ENCODE measurements at regions not wholly inside any gene's neighbourhood (a gene's known extent, or its start where the extent isn't known, plus 50 kb on each side); places are given as distances from the start of the nearest gene placed in this dataset.

DNA sequence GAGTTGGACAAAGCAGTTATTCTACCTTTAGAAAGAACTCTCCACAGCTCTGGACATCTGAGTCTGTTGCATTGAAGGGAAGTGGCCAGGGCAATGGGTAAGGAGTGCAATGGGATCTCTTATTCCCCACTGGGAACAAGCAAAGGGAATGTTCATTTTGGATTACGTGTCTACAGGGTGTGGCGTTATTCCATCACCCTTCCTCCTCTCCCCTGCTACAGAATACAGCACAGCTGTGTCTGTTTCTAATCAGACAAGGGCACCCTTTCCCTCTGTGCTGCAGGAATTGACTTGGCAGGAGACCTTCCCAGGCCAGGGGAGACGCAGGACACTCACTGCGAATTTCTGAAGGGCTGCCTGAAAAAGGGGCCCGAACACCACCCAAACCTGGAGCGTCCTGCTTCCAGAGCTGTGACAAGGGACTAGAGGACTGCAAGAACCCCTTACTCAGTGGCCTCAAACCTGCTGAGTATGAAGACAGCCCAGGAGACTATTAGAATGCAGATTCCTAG, 163.6 kb upstream of the RAB4A start:
- Histone ChIP-seq H3K4me2 (ENCODE audit: low read length) (no peak overlapping the region), H3K4me1 (no peaks in the 10 kb centered on the region), H3K27me3 (ENCODE audit: control insufficient read depth, insufficient read depth, low read length) (no peaks in the 10 kb centered on the region), H3K9ac (no peak overlapping the region), H3K27ac (no peak overlapping the region), H3K79me2 (no peaks in the 10 kb centered on the region), H3K36me3 (ENCODE audit: control insufficient read depth, insufficient read depth, low read length) (no peaks in the 10 kb centered on the region), H3K9me3 (ENCODE audit: control insufficient read depth, low read length) (no peaks in the 10 kb centered on the region), H3K4me3 (ENCODE audit: low read depth, low read length) (no peak overlapping the region), H2AFZ (no peak overlapping the region)
- TF ChIP-seq, protein P1, sequence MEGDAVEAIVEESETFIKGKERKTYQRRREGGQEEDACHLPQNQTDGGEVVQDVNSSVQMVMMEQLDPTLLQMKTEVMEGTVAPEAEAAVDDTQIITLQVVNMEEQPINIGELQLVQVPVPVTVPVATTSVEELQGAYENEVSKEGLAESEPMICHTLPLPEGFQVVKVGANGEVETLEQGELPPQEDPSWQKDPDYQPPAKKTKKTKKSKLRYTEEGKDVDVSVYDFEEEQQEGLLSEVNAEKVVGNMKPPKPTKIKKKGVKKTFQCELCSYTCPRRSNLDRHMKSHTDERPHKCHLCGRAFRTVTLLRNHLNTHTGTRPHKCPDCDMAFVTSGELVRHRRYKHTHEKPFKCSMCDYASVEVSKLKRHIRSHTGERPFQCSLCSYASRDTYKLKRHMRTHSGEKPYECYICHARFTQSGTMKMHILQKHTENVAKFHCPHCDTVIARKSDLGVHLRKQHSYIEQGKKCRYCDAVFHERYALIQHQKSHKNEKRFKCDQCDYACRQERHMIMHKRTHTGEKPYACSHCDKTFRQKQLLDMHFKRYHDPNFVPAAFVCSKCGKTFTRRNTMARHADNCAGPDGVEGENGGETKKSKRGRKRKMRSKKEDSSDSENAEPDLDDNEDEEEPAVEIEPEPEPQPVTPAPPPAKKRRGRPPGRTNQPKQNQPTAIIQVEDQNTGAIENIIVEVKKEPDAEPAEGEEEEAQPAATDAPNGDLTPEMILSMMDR (IDR thresholded peaks at IDR 0.05): no peak

DNA sequence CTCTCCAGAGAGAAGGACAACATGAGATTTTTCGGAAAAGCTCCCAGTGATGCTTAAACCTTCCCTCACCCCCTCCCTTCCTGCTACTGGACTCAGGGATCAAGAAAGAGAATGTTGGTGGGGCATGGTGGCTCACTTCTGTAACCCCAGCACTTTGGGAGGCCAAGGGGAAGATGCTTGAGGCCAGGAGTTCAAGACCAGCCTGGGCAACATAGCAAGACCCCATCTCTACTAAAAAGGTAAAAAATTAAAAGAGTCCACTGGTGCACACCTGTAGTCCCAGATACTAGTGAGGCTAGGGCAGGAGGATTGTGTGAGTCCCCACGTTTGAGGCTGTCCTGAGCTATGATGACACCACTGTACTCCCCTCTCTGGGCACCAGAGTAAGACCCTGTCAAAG, 162.9 kb upstream of the RAB4A start:
- Histone ChIP-seq H3K36me3 (ENCODE audit: control insufficient read depth, insufficient read depth, low read length) (no peaks in the 10 kb centered on the region), H3K79me2 (no peaks in the 10 kb centered on the region), H3K27me3 (ENCODE audit: control insufficient read depth, insufficient read depth, low read length) (no peaks in the 10 kb centered on the region), H3K4me3 (ENCODE audit: low read depth, low read length) (no peak overlapping the region), H3K4me2 (ENCODE audit: low read length) (no peak overlapping the region), H3K9me3 (ENCODE audit: control insufficient read depth, low read length) (no peaks in the 10 kb centered on the region), H2AFZ (no peak overlapping the region), H3K27ac (no peak overlapping the region), H3K9ac (no peak overlapping the region), H3K4me1 (no peaks in the 10 kb centered on the region)
- TF ChIP-seq, protein P1 (IDR thresholded peaks at IDR 0.05): no peak

DNA sequence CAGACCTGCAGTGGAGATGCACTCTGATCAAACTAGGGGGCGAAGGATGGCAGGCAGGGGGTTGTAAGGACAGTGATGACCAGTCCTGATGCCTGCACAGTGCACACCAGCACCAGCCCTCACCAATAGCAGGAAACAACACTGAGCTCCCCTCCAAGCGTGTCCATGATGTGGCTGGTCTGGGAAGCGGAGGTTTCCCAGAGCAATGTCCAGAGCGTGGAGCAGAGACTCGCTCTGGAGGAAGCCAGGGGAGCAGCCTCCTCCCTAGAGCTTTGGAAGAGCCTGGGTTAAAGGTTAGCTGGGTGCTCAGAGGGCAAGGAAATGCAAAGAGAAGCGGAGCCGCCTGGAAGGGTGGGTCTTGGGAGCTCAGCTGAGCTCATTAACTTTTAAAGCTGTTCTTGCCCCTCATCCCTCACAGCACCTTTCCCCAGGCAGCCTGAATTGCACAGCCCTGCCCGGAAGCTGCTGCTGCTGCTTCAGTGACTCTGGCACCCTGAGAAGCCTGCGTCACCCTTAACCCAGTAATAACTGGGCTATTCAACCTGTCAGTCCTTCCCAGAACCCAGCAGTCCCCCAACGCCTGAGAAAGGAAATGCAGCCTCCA, 162.2 kb upstream of the RAB4A start:
- Histone ChIP-seq H3K27me3 (ENCODE audit: control insufficient read depth, insufficient read depth, low read length) (no peaks in the 10 kb centered on the region), H3K9ac (no peak overlapping the region), H3K4me1 (no peaks in the 10 kb centered on the region), H3K79me2 (no peaks in the 10 kb centered on the region), H3K36me3 (ENCODE audit: control insufficient read depth, insufficient read depth, low read length) (no peaks in the 10 kb centered on the region), H3K4me2 (ENCODE audit: low read length) (no peak overlapping the region), H3K9me3 (ENCODE audit: control insufficient read depth, low read length) (no peaks in the 10 kb centered on the region), H2AFZ (peak overlapping the region; percentile 60), H3K27ac (no peak overlapping the region), H3K4me3 (ENCODE audit: low read depth, low read length) (no peak overlapping the region)
- TF ChIP-seq, protein P1 (IDR thresholded peaks at IDR 0.05): no peak

DNA sequence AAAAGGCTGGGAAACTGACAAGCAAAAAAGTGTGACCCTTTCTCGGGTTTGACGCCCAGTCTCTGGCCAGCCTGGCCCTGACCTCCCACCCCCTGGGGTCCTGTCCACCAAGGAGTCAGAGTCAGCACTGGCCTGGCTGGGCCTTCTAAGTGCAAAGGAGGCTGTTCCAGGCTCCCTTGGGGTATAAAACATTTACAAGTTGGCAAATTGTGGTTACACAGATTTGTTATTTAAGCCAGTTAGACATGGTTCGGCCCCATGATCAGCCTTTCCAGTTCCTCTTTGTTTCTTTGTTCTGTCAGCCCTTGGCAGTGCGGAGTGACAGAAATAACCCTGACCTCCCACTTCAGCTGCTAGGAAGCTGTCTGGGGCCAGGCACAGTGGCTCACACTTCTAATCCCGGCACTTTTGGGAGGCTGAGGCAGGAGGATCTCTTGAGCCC, 161.6 kb upstream of the RAB4A start:
- no peak overlapping the region for H3K4me3 ChIP-seq (ENCODE audit: low read depth, low read length)
- TF ChIP-seq, protein P1 (IDR thresholded peaks at IDR 0.05): no peak
- no peak overlapping the region for H3K27ac ChIP-seq
- no peaks in the 10 kb centered on the region for H3K9me3 ChIP-seq (ENCODE audit: control insufficient read depth, low read length)
- H2AFZ ChIP-seq: peak overlapping the region; percentile 60
- H3K9ac ChIP-seq: no peak overlapping the region
- H3K4me2 ChIP-seq (ENCODE audit: low read length): no peak overlapping the region
- no peaks in the 10 kb centered on the region for H3K36me3 ChIP-seq (ENCODE audit: control insufficient read depth, insufficient read depth, low read length)
- no peaks in the 10 kb centered on the region for H3K79me2 ChIP-seq
- H3K27me3 ChIP-seq (ENCODE audit: control insufficient read depth, insufficient read depth, low read length): no peaks in the 10 kb centered on the region
- no peaks in the 10 kb centered on the region for H3K4me1 ChIP-seq

DNA sequence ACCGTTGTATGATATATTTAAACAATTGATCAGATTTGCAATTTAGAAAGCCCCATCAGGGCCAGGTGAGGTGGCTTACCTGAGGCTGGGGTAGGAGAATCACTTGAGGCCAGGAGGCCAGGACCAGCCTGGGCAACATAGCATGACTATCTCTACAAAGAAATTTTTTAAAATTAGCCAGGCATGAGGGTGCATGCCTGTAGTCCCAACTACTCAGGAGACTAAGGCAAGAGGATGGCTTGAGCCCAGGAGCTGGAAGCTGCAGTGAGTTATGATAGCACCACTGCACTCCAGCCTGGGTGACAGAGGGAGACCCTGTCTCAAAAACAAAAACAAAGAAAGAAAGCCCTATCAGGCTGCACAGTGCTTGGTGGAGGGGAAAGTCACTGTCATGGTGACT, 159.9 kb upstream of the RAB4A start:
- H3K9me3 ChIP-seq (ENCODE audit: control insufficient read depth, low read length): no peaks in the 10 kb centered on the region
- no peaks in the 10 kb centered on the region for H3K36me3 ChIP-seq (ENCODE audit: control insufficient read depth, insufficient read depth, low read length)
- no peaks in the 10 kb centered on the region for H3K79me2 ChIP-seq
- H3K4me2 ChIP-seq (ENCODE audit: low read length): no peak overlapping the region
- H2AFZ ChIP-seq: no peak overlapping the region
- no peaks in the 10 kb centered on the region for H3K4me1 ChIP-seq
- TF ChIP-seq, protein P1 (IDR thresholded peaks at IDR 0.05): no peak
- no peak overlapping the region for H3K9ac ChIP-seq
- H3K4me3 ChIP-seq (ENCODE audit: low read depth, low read length): no peak overlapping the region
- H3K27ac ChIP-seq: no peak overlapping the region
- no peaks in the 10 kb centered on the region for H3K27me3 ChIP-seq (ENCODE audit: control insufficient read depth, insufficient read depth, low read length)

Data from parathyroid adenoma (tissue), 2 donors.